SK-N-MC (cell line): ENCODE measurements at regions not wholly inside any gene's neighbourhood (a gene's known extent, or its start where the extent isn't known, plus 50 kb on each side); places are given as distances from the start of the nearest gene placed in this dataset.

ENCODE experiments used
- EZH2 ChIP-seq: fragments of 200-600 bp; sonication (generic); IDR thresholded peaks from one replicate; pipeline ENCODE4 v1.6.1; 2017; ENCODE audit warnings: antibody characterized with exemption
- POLR2AphosphoS5 ChIP-seq: IDR thresholded peaks from 2 replicates; pipeline ENCODE4 v1.6.1; 2012; ENCODE audit warnings: mild to moderate bottlenecking, low read depth, low read length, borderline replicate concordance

- TF ChIP-seq POLR2AphosphoS5 (no peak), EZH2 (no peak)
Observed at GRCh38 chr20:43387737-43388136, 70.0 kb upstream of the SRSF6 start.
